Fibroblast of lung (primary cell): ENCODE measurements at regions not wholly inside any gene's neighbourhood (a gene's known extent, or its start where the extent isn't known, plus 50 kb on each side); places are given as distances from the start of the nearest gene placed in this dataset.
A peak's percentile ranks its signal among the peaks of the same experiment; 100 is the strongest.

Experiments
- DNase-seq, 2 donors: peaks; one replicate each; pipeline versions ENCODE4 v3.0.0 to v3.0.0-alpha.2; 2010; ENCODE audit warnings: low read depth in 2 of 2
- H2AFZ ChIP-seq: 2 replicates; pipeline ENCODE4 v1.5.1; 2012; ENCODE audit warnings: low read length, control low read depth, inconsistent platforms
- H3K27ac ChIP-seq: 2 replicates; pipeline ENCODE4 v1.5.1; 2011; ENCODE audit warnings: low read length, control low read depth; ENCODE audit not compliant: insufficient read depth
- H3K27me3 ChIP-seq: 2 replicates; pipeline ENCODE4 v1.5.1; 2011; ENCODE audit warnings: mild to moderate bottlenecking, low read length; ENCODE audit not compliant: control insufficient read depth, insufficient read depth
- H3K36me3 ChIP-seq: 2 replicates; pipeline ENCODE4 v1.5.1; 2011; ENCODE audit warnings: low read length; ENCODE audit not compliant: control insufficient read depth, insufficient read depth
- H3K4me1 ChIP-seq: 2 replicates; pipeline ENCODE4 v1.5.1; 2011; ENCODE audit warnings: low read length; ENCODE audit not compliant: control insufficient read depth, insufficient read depth; ENCODE audit errors: extremely low read depth
- H3K4me2 ChIP-seq: 2 replicates; pipeline ENCODE4 v1.5.1; 2011; ENCODE audit warnings: low read length, control low read depth; ENCODE audit not compliant: insufficient read depth; ENCODE audit errors: extremely low read depth
- H3K4me3 ChIP-seq, 4 experiments: fragments of 200-600 bp in 1 of 4; sonication (generic) in 1 of 4; replicated peaks in 1 of 4; 2 replicates each; pipeline ENCODE4 v1.5.1; 2011 to 2016; ENCODE audit warnings: low read length in 4 of 4, low read depth in 3 of 4, mild to moderate bottlenecking in 3 of 4, control low read depth in 2 of 4, inconsistent platforms in 1 of 4, mixed read lengths in 1 of 4; ENCODE audit not compliant: insufficient read depth in 1 of 4; ENCODE audit errors: control extremely low read depth in 1 of 4
- H3K79me2 ChIP-seq: 2 replicates; pipeline ENCODE4 v1.5.1; 2012; ENCODE audit warnings: mild to moderate bottlenecking, low read length, inconsistent platforms; ENCODE audit not compliant: control insufficient read depth, insufficient read depth
- H3K9ac ChIP-seq: 2 replicates; pipeline ENCODE4 v1.5.1; 2011; ENCODE audit warnings: mild to moderate bottlenecking, low read length, control low read depth; ENCODE audit not compliant: insufficient read depth
- H3K9me3 ChIP-seq: 2 replicates; pipeline ENCODE4 v1.5.1; 2012; ENCODE audit warnings: low read depth, low read length; ENCODE audit not compliant: control insufficient read depth, insufficient read depth
- H4K20me1 ChIP-seq: 2 replicates; pipeline ENCODE4 v1.5.1; 2011; ENCODE audit warnings: low read length; ENCODE audit not compliant: control insufficient read depth, insufficient read depth; ENCODE audit errors: extremely low read depth
- EZH2 ChIP-seq: IDR thresholded peaks from 2 replicates; pipeline ENCODE4 v1.5.1; 2012; ENCODE audit warnings: low read length, control low read depth, mild to moderate bottlenecking; ENCODE audit errors: missing control alignments
- TF ChIP-seq, protein P1 (sequence below), 2 donors: IDR thresholded peaks in 1 of 2; conservative IDR thresholded peaks in 1 of 2; 1 replicate in 1 of 2; 2 replicates in 1 of 2; pipeline ENCODE4 v1.5.1; 2011 to 2012; ENCODE audit warnings: low read length in 2 of 2, control low read depth in 1 of 2, inconsistent platforms in 1 of 2, low read depth in 1 of 2, mild to moderate bottlenecking in 1 of 2

DNA sequence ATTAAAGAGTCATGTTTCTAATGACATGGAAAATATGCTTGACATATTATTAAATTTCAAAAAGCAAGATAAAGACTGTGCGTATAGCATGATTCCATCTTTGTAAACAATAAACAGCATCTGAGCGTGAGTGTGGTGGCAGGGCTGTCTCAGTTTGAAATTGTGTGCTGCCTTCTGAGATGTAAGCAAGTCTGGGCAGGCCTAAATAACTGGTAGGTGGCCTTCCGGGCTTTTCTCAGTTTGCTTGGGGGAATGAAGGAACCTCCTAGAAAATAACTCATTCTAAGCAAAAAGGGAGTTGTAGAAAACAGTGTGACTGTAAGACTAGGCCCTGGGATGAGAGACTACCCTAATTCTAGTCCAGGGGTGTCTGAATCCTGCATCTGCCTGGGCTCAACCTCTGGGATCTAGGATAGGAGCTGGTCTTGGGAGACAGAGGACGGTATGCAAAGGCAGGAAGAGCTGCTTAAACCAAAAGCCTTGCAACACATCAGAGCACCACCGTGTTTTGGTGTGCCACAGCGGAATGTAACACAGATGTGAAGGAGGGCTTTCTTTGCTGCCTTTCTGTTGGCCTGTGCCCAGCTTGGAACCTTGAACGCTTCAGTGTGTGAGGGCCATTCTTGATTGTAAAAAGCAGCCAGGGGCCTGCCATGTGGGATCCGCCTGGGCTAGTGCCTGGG lies 63.5 kb upstream of the L3MBTL3 start:
- Histone ChIP-seq H2AFZ (peak overlapping the region; percentile 43), H3K4me1 (no peaks in the 10 kb centered on the region), H3K36me3 (no peaks in the 10 kb centered on the region), H3K27me3 (no peaks in the 10 kb centered on the region), H3K27ac (no peak overlapping the region), H3K9ac (no peak overlapping the region), H3K9me3 (no peaks in the 10 kb centered on the region), H3K79me2 (no peaks in the 10 kb centered on the region), H3K4me3 (no peak overlapping the region), H3K4me2 (no peak overlapping the region), H4K20me1 (no peaks in the 10 kb centered on the region)
- no peak for DNase-seq
- TF ChIP-seq EZH2: no peak
- TF ChIP-seq, protein P1, sequence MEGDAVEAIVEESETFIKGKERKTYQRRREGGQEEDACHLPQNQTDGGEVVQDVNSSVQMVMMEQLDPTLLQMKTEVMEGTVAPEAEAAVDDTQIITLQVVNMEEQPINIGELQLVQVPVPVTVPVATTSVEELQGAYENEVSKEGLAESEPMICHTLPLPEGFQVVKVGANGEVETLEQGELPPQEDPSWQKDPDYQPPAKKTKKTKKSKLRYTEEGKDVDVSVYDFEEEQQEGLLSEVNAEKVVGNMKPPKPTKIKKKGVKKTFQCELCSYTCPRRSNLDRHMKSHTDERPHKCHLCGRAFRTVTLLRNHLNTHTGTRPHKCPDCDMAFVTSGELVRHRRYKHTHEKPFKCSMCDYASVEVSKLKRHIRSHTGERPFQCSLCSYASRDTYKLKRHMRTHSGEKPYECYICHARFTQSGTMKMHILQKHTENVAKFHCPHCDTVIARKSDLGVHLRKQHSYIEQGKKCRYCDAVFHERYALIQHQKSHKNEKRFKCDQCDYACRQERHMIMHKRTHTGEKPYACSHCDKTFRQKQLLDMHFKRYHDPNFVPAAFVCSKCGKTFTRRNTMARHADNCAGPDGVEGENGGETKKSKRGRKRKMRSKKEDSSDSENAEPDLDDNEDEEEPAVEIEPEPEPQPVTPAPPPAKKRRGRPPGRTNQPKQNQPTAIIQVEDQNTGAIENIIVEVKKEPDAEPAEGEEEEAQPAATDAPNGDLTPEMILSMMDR (conservative IDR thresholded peaks at IDR 0.05 in 1 of 2, IDR thresholded peaks at IDR 0.05 in 1 of 2; ENCODE audit: low read depth in 1 of 2, low read length in 2 of 2): no peak

DNA sequence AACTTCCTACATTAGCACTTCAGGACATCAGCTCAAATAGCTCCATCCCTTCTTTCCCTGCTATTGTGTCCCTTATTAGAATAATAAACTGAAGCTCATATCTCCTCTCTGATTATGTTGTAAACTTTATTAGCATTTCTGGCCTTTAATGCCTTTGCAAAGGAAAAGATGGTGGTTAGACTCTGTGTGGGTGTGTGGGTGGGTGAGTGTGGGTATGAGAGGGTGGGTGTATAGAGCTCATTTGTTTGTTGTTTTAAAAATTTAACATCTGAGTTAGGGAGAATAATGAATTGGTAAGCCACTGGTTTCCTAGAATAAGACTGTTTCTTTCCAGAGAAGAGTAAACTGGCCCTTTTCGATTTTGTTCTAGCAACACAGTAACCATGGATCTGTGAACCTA lies 70.6 kb upstream of the L3MBTL3 start:
- Histone ChIP-seq H3K36me3 (no peaks in the 10 kb centered on the region), H3K27ac (no peak overlapping the region), H3K9me3 (no peaks in the 10 kb centered on the region), H3K27me3 (no peaks in the 10 kb centered on the region), H4K20me1 (no peaks in the 10 kb centered on the region), H2AFZ (no peak overlapping the region), H3K9ac (no peak overlapping the region), H3K4me1 (no peaks in the 10 kb centered on the region), H3K4me3 (no peak overlapping the region), H3K4me2 (no peak overlapping the region), H3K79me2 (no peaks in the 10 kb centered on the region)
- no peak for DNase-seq
- no peak for TF ChIP-seq EZH2
- TF ChIP-seq, protein P1 (conservative IDR thresholded peaks at IDR 0.05 in 1 of 2, IDR thresholded peaks at IDR 0.05 in 1 of 2; ENCODE audit: low read depth in 1 of 2, low read length in 2 of 2): no peak

DNA sequence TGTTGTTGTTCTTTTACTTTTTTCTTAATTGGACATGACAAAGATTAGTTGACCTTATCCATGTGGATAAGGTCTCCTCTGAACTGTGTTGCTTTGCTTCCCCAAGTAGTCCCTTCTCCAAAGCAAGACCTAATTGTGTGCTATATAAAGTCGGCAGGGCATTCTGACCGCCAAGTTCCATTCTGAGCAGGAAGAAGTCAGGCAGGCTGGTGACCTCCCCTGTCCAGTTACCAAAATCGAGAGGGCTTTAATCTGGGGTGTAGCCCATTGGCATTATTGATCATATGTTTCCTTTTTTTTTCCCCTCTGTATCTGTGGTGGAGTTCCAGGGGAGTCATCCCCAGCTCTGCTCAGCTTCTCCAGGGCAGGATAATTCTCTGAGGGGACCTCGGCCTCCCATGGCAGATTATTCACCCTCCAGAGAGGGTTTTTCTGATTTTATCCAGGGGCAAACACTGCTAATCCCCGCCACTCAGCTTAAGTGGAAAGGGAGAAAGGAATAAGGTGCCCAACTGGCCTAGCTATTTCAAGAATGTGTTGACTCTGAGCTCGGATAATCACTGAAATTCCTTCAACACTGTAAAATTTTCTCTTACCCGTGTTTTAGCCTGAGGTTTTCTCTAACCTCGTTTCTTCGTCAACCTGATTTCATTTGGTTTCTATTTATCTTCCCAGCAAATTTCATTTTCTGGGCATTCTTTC lies 71.8 kb upstream of the L3MBTL3 start:
- Histone ChIP-seq H3K79me2 (no peaks in the 10 kb centered on the region), H2AFZ (no peak overlapping the region), H3K27ac (no peak overlapping the region), H4K20me1 (no peaks in the 10 kb centered on the region), H3K4me2 (no peak overlapping the region), H3K9ac (no peak overlapping the region), H3K9me3 (no peaks in the 10 kb centered on the region), H3K4me1 (no peaks in the 10 kb centered on the region), H3K27me3 (no peaks in the 10 kb centered on the region), H3K36me3 (no peaks in the 10 kb centered on the region), H3K4me3 (no peak overlapping the region)
- no peak for DNase-seq
- no peak for TF ChIP-seq EZH2
- TF ChIP-seq, protein P1 (conservative IDR thresholded peaks at IDR 0.05 in 1 of 2, IDR thresholded peaks at IDR 0.05 in 1 of 2; ENCODE audit: low read depth in 1 of 2, low read length in 2 of 2): no peak
